GM18858 (cell line): ENCODE measurements at regions not wholly inside any gene's neighbourhood (a gene's known extent, or its start where the extent isn't known, plus 50 kb on each side); places are given as distances from the start of the nearest gene placed in this dataset.

Experiments used
- ATAC-seq: cut with Tn5 transposase; IDR thresholded peaks from one replicate; pipeline ENCODE4 v1.9.1; 2021; ENCODE audit not compliant: unreplicated experiment

GRCh38 chr12:127401005-127401404 lies 866.0 kb upstream of the TMEM132C start:
- no peak for ATAC-seq

- no peak for ATAC-seq
Measured at GRCh38 chr12:127401536-127401935, 865.4 kb upstream of the TMEM132C start.

GRCh38 chr12:127411166-127411915 lies 855.6 kb upstream of the TMEM132C start:
- ATAC-seq = no peak

GRCh38 chr12:127411981-127412380 lies 855.0 kb upstream of the TMEM132C start:
- ATAC-seq = no peak

- no peak for ATAC-seq
Measured at GRCh38 chr12:127412866-127413265, 854.1 kb upstream of the TMEM132C start.

- no peak for ATAC-seq
Measured at GRCh38 chr12:127414186-127414585, 852.8 kb upstream of the TMEM132C start.

- ATAC-seq = no peak
Measured at GRCh38 chr12:127414636-127415035, 852.3 kb upstream of the TMEM132C start.

GRCh38 chr12:127416796-127417195 lies 850.2 kb upstream of the TMEM132C start:
- no peak for ATAC-seq

GRCh38 chr12:127419111-127419510 lies 847.9 kb upstream of the TMEM132C start:
- no peak for ATAC-seq

GRCh38 chr12:127421614-127422013 lies 845.4 kb upstream of the TMEM132C start:
- no peak for ATAC-seq

GRCh38 chr12:127422935-127423566 lies 843.9 kb upstream of the TMEM132C start:
- no peak for ATAC-seq

GRCh38 chr12:127425474-127425873 lies 841.5 kb upstream of the TMEM132C start:
- ATAC-seq = no peak

GRCh38 chr12:127428420-127428819 lies 838.5 kb upstream of the TMEM132C start:
- ATAC-seq = no peak

GRCh38 chr12:127429551-127430285 lies 837.3 kb upstream of the TMEM132C start:
- ATAC-seq = no peak

GRCh38 chr12:127430401-127430800 lies 836.6 kb upstream of the TMEM132C start:
- no peak for ATAC-seq

- ATAC-seq = no peak
Measured at GRCh38 chr12:127431177-127431576, 835.8 kb upstream of the TMEM132C start.

GRCh38 chr12:127431594-127431993 lies 835.4 kb upstream of the TMEM132C start:
- ATAC-seq = no peak

- ATAC-seq = no peak
Measured at GRCh38 chr12:127435439-127435838, 831.5 kb upstream of the TMEM132C start.

- ATAC-seq = no peak
Measured at GRCh38 chr12:127438512-127439244, 828.3 kb upstream of the TMEM132C start.

- no peak for ATAC-seq
Measured at GRCh38 chr12:127445581-127446139, 821.3 kb upstream of the TMEM132C start.

GRCh38 chr12:127448906-127449305 lies 818.1 kb upstream of the TMEM132C start:
- no peak for ATAC-seq
